ENCODE measurements at regions not wholly inside any gene's neighbourhood (a gene's known extent, or its start where the extent isn't known, plus 50 kb on each side); places are given as distances from the start of the nearest gene placed in this dataset.

GRCh38 chr21:24832961-24833360 is 774.3 kb downstream of the MRPL39 start:
- H3K4me1 ChIP-seq (ENCODE audit: insufficient read depth, low read length), result no peaks in the 10 kb centered on the region
- no peak overlapping the region for H2AFZ ChIP-seq (ENCODE audit: low read length)
- no peak for DNase-seq (ENCODE audit: insufficient read length, low spot score, missing footprints)
- H3K27ac ChIP-seq (ENCODE audit: low read depth, low read length), result no peak overlapping the region
- H3K79me2 ChIP-seq (ENCODE audit: insufficient read depth, low read length), result no peaks in the 10 kb centered on the region
- H3K9me3 ChIP-seq (ENCODE audit: low read depth, low read length), result no peaks in the 10 kb centered on the region
- H3K27me3 ChIP-seq (ENCODE audit: insufficient read depth, low read length), result no peaks in the 10 kb centered on the region
- TF ChIP-seq CTCF (IDR thresholded peaks at IDR 0.05; ENCODE audit: extremely low read depth, low read depth, low read length), result no peak
- H3K36me3 ChIP-seq (ENCODE audit: insufficient read depth, low read length), result no peaks in the 10 kb centered on the region
- H3K4me2 ChIP-seq (ENCODE audit: insufficient read depth, low read length), result no peak overlapping the region
- H4K20me1 ChIP-seq (ENCODE audit: insufficient read depth, low read length), result no peaks in the 10 kb centered on the region
- H3K4me3 ChIP-seq (ENCODE audit: insufficient read depth, low read length), result no peak overlapping the region

GRCh38 chr21:24829397-24829796 is 777.9 kb downstream of the MRPL39 start:
- Histone ChIP-seq H3K36me3 (ENCODE audit: insufficient read depth, low read length) (no peaks in the 10 kb centered on the region), H3K4me3 (ENCODE audit: insufficient read depth, low read length) (no peak overlapping the region), H3K4me2 (ENCODE audit: insufficient read depth, low read length) (no peak overlapping the region), H3K27ac (ENCODE audit: low read depth, low read length) (no peak overlapping the region), H3K9me3 (ENCODE audit: low read depth, low read length) (peaks cover 3% of the 10 kb centered on the region), H3K4me1 (ENCODE audit: insufficient read depth, low read length) (no peaks in the 10 kb centered on the region), H3K79me2 (ENCODE audit: insufficient read depth, low read length) (no peaks in the 10 kb centered on the region), H2AFZ (ENCODE audit: low read length) (no peak overlapping the region), H4K20me1 (ENCODE audit: insufficient read depth, low read length) (no peaks in the 10 kb centered on the region), H3K27me3 (ENCODE audit: insufficient read depth, low read length) (no peaks in the 10 kb centered on the region)
- DNase-seq (ENCODE audit: insufficient read length, low spot score, missing footprints), result no peak
- TF ChIP-seq CTCF (IDR thresholded peaks at IDR 0.05; ENCODE audit: extremely low read depth, low read depth, low read length), result no peak

- H3K27ac ChIP-seq (ENCODE audit: low read depth, low read length), result no peak overlapping the region
- no peak overlapping the region for H2AFZ ChIP-seq (ENCODE audit: low read length)
- H4K20me1 ChIP-seq (ENCODE audit: insufficient read depth, low read length), result no peaks in the 10 kb centered on the region
- no peaks in the 10 kb centered on the region for H3K4me1 ChIP-seq (ENCODE audit: insufficient read depth, low read length)
- H3K9me3 ChIP-seq (ENCODE audit: low read depth, low read length), result peaks cover 3% of the 10 kb centered on the region
- no peaks in the 10 kb centered on the region for H3K36me3 ChIP-seq (ENCODE audit: insufficient read depth, low read length)
- no peak overlapping the region for H3K4me2 ChIP-seq (ENCODE audit: insufficient read depth, low read length)
- no peaks in the 10 kb centered on the region for H3K27me3 ChIP-seq (ENCODE audit: insufficient read depth, low read length)
- TF ChIP-seq CTCF (IDR thresholded peaks at IDR 0.05; ENCODE audit: extremely low read depth, low read depth, low read length), result no peak
- H3K79me2 ChIP-seq (ENCODE audit: insufficient read depth, low read length), result no peaks in the 10 kb centered on the region
- no peak for DNase-seq (ENCODE audit: insufficient read length, low spot score, missing footprints)
- no peak overlapping the region for H3K4me3 ChIP-seq (ENCODE audit: insufficient read depth, low read length)
Observed at GRCh38 chr21:24826822-24827221, 780.5 kb downstream of the MRPL39 start.

- H4K20me1 ChIP-seq (ENCODE audit: insufficient read depth, low read length), result no peaks in the 10 kb centered on the region
- no peak overlapping the region for H3K4me3 ChIP-seq (ENCODE audit: insufficient read depth, low read length)
- TF ChIP-seq CTCF (IDR thresholded peaks at IDR 0.05; ENCODE audit: extremely low read depth, low read depth, low read length), result no peak
Observed at GRCh38 chr21:24825348-24825747, 781.9 kb downstream of the MRPL39 start.

More at GRCh38 chr21:24825348-24825747, 781.9 kb downstream of the MRPL39 start:
- H3K27me3 ChIP-seq (ENCODE audit: insufficient read depth, low read length), result no peaks in the 10 kb centered on the region
- H3K4me2 ChIP-seq (ENCODE audit: insufficient read depth, low read length), result no peak overlapping the region
- no peak for DNase-seq (ENCODE audit: insufficient read length, low spot score, missing footprints)
- no peaks in the 10 kb centered on the region for H3K36me3 ChIP-seq (ENCODE audit: insufficient read depth, low read length)
- H3K4me1 ChIP-seq (ENCODE audit: insufficient read depth, low read length), result no peaks in the 10 kb centered on the region
- H3K9me3 ChIP-seq (ENCODE audit: low read depth, low read length), result peaks cover 3% of the 10 kb centered on the region
- no peak overlapping the region for H2AFZ ChIP-seq (ENCODE audit: low read length)
- no peaks in the 10 kb centered on the region for H3K79me2 ChIP-seq (ENCODE audit: insufficient read depth, low read length)
- H3K27ac ChIP-seq (ENCODE audit: low read depth, low read length), result no peak overlapping the region
